Stimulated activated memory B cell treated with anti-CD40 and anti-IgM and Interleukin-4, amounts not matched to agents 10 μg/mL and 1 μg/mL and 100 μg/mL, for 72 hours (primary cell): ENCODE measurements at regions not wholly inside any gene's neighbourhood (a gene's known extent, or its start where the extent isn't known, plus 50 kb on each side); places are given as distances from the start of the nearest gene placed in this dataset.
"Not testable (repeated sequence)": the region's sequence is repeated elsewhere in the genome, so short reads cannot be mapped to it uniquely, and the experiment has no call there.

Experiments used
- ATAC-seq: fragments of 150-1000 bp; cut with Tn5 transposase; 2 replicates; pipeline ENCODE4 v1.10.0; 2021
- H3K27ac Mint-ChIP-seq: one replicate; pipeline ENCODE4 v1.8.0; 2022; ENCODE audit warnings: mild to moderate bottlenecking, mixed read lengths
- H3K27me3 Mint-ChIP-seq: one replicate; pipeline ENCODE4 v1.8.0; 2022; ENCODE audit warnings: mixed read lengths
- H3K36me3 Mint-ChIP-seq: one replicate; pipeline ENCODE4 v1.8.0; 2022; ENCODE audit warnings: mixed read lengths
- H3K4me1 Mint-ChIP-seq: one replicate; pipeline ENCODE4 v1.8.0; 2022; ENCODE audit warnings: mixed read lengths
- H3K4me3 Mint-ChIP-seq: one replicate; pipeline ENCODE4 v1.8.0; 2022; ENCODE audit warnings: mild to moderate bottlenecking, moderate library complexity, mixed read lengths
- H3K9me3 Mint-ChIP-seq: one replicate; pipeline ENCODE4 v1.8.0; 2022; ENCODE audit warnings: mixed read lengths

DNA sequence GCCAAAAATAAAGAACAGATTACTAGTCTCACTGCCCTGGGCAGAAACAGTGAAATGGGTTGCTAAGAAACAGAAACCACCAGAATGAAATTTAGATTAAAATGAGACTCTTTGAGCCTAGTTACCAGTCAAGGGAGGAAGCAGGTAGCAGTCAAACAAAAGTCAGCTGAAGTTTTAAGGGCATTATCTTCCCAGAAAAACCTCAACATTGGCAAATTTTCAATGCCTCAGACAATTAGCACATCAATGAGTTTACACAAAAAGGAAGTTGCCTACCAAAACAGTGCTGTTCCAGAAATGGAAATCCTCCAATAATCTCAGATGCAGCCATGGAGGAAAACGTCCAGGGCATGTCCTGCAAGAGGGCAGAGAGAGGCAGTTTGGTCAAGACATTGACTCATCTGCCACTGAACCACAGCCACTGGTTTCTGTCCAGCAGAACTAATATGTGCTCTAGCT lies 399.7 kb upstream of the ADGRB3 start:
- Mint-ChIP-seq H3K4me1 (no peaks in the 10 kb centered on the region), H3K36me3 (no peaks in the 10 kb centered on the region), H3K27ac (no peak overlapping the region), H3K4me3 (no peak overlapping the region), H3K9me3 (no peaks in the 10 kb centered on the region), H3K27me3 (no peaks in the 10 kb centered on the region)
- ATAC-seq = no peak

DNA sequence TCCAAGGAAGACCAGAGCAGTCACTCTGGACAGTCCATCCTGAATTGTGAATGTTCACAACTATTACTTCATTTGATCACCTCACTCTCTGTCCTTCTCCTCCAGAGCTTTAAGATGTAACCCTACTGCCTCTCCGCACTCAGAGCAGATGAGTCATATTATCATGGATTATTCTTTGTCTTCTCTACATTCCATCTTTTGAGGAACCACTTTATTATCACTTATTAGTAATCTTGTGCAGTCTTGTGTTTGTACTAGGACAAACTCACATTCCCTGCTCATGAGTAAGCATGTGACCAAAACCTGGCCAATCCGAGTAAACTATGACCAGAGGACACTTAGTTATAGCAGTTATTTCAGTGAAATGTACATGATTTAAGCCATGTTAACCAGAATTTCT lies 401.5 kb upstream of the ADGRB3 start:
- Mint-ChIP-seq H3K4me3 (no peak overlapping the region), H3K36me3 (no peaks in the 10 kb centered on the region), H3K4me1 (no peaks in the 10 kb centered on the region), H3K27ac (no peak overlapping the region), H3K9me3 (no peaks in the 10 kb centered on the region), H3K27me3 (no peaks in the 10 kb centered on the region)
- no peak for ATAC-seq

- H3K27me3 Mint-ChIP-seq = no peaks in the 10 kb centered on the region
- no peak for ATAC-seq
- H3K4me1 Mint-ChIP-seq = no peaks in the 10 kb centered on the region
- H3K36me3 Mint-ChIP-seq = no peaks in the 10 kb centered on the region
- H3K27ac Mint-ChIP-seq = no peak overlapping the region
- no peak overlapping the region for H3K4me3 Mint-ChIP-seq
- H3K9me3 Mint-ChIP-seq = no peaks in the 10 kb centered on the region
These were observed 405.5 kb upstream of the ADGRB3 start for GRCh38 chr6:68229566-68229965.

GRCh38 chr6:68226460-68226859 lies 408.6 kb upstream of the ADGRB3 start:
- no peak overlapping the region for H3K4me3 Mint-ChIP-seq
- H3K27me3 Mint-ChIP-seq = no peaks in the 10 kb centered on the region
- no peaks in the 10 kb centered on the region for H3K4me1 Mint-ChIP-seq
- no peaks in the 10 kb centered on the region for H3K36me3 Mint-ChIP-seq
- H3K9me3 Mint-ChIP-seq = no peaks in the 10 kb centered on the region
- ATAC-seq = no peak
- no peak overlapping the region for H3K27ac Mint-ChIP-seq

DNA sequence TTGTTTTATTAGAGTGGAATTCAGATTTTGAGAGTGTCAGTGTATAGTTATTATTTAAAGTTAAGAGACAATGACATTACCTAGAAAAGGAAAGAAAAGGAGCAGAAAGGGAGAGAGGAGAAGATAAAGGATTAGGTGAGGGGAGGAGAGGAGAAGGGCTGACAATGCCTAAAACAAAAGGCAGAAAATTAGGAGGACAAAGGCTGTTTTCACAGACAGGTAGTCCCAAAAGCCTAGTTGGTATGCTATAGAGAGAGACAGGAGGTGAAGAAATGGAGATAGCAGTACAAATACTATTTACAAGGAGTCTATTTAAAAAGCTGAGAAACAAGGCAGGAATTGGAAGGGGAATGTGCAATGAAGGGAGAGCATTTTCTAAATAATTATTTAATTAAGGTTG lies 409.4 kb upstream of the ADGRB3 start:
- no peak overlapping the region for H3K4me3 Mint-ChIP-seq

DNA sequence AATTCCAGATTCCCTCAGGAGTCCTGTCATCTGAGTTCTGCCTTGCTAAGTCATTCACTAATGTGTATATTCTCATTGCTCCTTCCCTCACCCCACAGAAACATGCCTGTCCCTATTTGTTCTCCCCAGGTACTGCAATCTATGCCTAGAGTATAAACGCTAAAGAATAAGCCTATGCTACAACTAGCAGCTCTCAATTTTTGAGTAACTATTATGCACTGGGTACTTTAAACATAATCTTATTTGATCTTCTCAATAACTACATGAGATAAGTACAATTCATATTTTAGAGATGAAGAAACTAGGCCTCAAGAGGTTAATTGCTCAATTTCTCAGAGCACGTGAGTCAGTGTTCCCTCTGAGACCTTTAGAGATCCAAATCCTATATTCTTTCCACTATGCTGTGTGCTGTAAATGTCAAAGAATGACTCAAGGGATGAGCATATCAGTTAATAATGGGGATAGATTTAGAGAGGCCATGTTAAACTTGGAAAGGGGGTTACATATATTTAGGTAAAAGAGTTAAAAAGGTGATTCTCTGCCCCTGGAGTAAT lies 423.8 kb upstream of the ADGRB3 start:
- Mint-ChIP-seq H3K27me3 (no peaks in the 10 kb centered on the region), H3K27ac (no peak overlapping the region), H3K4me3 (no peak overlapping the region), H3K4me1 (no peaks in the 10 kb centered on the region), H3K36me3 (no peaks in the 10 kb centered on the region), H3K9me3 (peaks cover 16% of the 10 kb centered on the region)
- no peak for ATAC-seq

More for the DNA sequence above, 409.4 kb upstream of the ADGRB3 start:
- H3K27me3 Mint-ChIP-seq = no peaks in the 10 kb centered on the region
- ATAC-seq = no peak
- no peaks in the 10 kb centered on the region for H3K9me3 Mint-ChIP-seq
- no peak overlapping the region for H3K27ac Mint-ChIP-seq
- no peaks in the 10 kb centered on the region for H3K36me3 Mint-ChIP-seq
- H3K4me1 Mint-ChIP-seq = no peaks in the 10 kb centered on the region

DNA sequence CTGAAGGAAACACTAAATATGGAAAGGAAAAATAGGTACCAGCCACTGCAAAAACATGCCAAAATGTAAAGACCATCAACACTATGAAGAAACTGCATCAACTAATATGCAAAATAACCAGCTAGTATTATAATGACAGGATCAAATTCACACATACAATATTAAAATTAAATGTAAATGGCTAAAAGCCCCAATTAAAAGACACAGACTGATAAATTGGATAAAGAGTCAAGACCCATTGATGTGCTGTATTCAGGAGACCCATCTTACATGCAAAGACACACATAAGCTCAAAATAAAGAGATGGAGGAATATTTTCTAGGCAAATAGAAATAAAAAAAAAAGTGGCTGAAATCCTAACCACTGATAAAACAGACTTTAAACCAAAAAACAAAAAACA lies 427.5 kb upstream of the ADGRB3 start:
- H3K4me1 Mint-ChIP-seq, H3K36me3 Mint-ChIP-seq, H3K27me3 Mint-ChIP-seq, ATAC-seq, H3K4me3 Mint-ChIP-seq, H3K9me3 Mint-ChIP-seq, H3K27ac Mint-ChIP-seq: not testable (repeated sequence)

GRCh38 chr6:68200929-68201328 lies 434.2 kb upstream of the ADGRB3 start:
- Mint-ChIP-seq H3K27me3 (no peaks in the 10 kb centered on the region), H3K4me3 (no peak overlapping the region), H3K27ac (no peak overlapping the region), H3K9me3 (peaks cover 3% of the 10 kb centered on the region), H3K36me3 (no peaks in the 10 kb centered on the region), H3K4me1 (no peaks in the 10 kb centered on the region)
- ATAC-seq = no peak

GRCh38 chr6:68197356-68197755 lies 437.7 kb upstream of the ADGRB3 start:
- no peaks in the 10 kb centered on the region for H3K4me1 Mint-ChIP-seq
- H3K4me3 Mint-ChIP-seq = no peak overlapping the region
- no peak overlapping the region for H3K27ac Mint-ChIP-seq
- H3K9me3 Mint-ChIP-seq = peaks cover 3% of the 10 kb centered on the region
- H3K27me3 Mint-ChIP-seq = no peaks in the 10 kb centered on the region
- ATAC-seq = no peak
- no peaks in the 10 kb centered on the region for H3K36me3 Mint-ChIP-seq

GRCh38 chr6:68196645-68197044 lies 438.4 kb upstream of the ADGRB3 start:
- H3K9me3 Mint-ChIP-seq = peaks cover 3% of the 10 kb centered on the region
- H3K4me3 Mint-ChIP-seq = no peak overlapping the region
- no peak overlapping the region for H3K27ac Mint-ChIP-seq
- ATAC-seq = no peak
- no peaks in the 10 kb centered on the region for H3K36me3 Mint-ChIP-seq
- no peaks in the 10 kb centered on the region for H3K4me1 Mint-ChIP-seq
- no peaks in the 10 kb centered on the region for H3K27me3 Mint-ChIP-seq

DNA sequence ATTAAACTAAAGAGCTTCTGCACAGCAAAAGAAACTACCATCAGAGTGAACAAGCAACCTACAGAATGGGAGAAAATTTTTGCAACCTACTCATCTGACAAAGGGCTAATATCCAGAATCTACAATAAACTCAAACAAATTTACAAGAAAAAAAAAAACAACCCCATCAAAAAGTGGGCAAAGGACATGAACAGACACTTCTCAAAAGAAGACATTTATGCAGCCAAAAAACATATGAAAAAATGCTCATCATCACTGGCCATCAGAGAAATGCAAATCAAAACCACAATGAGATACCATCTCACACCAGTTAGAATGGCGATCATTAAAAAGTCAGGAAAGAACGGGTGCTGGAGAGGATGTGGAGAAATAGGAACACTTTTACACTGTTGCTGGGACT lies 439.3 kb upstream of the ADGRB3 start:
- not testable (repeated sequence) for H3K27me3 Mint-ChIP-seq, H3K4me1 Mint-ChIP-seq

DNA sequence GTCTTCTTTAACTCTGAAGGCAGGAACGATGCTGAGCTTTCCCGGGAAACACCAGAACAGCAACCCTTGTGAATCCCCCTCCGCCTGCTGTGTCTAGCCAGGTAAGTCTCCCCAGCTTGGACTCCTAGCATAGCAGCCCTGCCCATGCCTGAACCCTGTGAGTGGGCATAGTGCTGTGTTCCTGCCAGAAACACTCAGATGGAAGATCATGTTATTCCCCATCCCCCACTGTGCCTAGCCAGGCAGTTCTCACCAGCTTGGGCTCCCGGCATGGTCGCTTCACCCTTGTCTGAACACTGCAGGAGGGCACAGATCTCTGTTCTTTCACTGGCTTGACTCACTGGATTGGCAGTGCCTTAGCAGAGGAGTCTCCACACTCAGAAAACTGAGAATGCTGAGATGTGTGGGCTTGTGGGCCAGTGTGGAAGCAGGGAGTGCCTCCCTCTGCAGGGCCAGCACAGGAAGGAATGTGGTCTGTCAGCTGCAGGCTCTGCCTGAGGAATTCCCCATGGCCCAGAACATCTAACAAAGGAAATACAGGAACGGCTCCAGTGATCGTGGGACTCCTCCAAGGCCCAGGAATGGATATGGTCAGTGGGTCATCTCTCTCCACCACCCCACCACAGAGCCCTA lies 440.1 kb upstream of the ADGRB3 start:
- no peak overlapping the region for H3K4me3 Mint-ChIP-seq
- ATAC-seq = no peak
- H3K27ac Mint-ChIP-seq = no peak overlapping the region
- no peaks in the 10 kb centered on the region for H3K36me3 Mint-ChIP-seq
- no peaks in the 10 kb centered on the region for H3K27me3 Mint-ChIP-seq
- no peaks in the 10 kb centered on the region for H3K4me1 Mint-ChIP-seq
- H3K9me3 Mint-ChIP-seq = no peaks in the 10 kb centered on the region

More for the DNA sequence above, 439.3 kb upstream of the ADGRB3 start:
- not testable (repeated sequence) for ATAC-seq, H3K36me3 Mint-ChIP-seq, H3K27ac Mint-ChIP-seq, H3K9me3 Mint-ChIP-seq, H3K4me3 Mint-ChIP-seq

GRCh38 chr6:68192988-68193387 lies 442.1 kb upstream of the ADGRB3 start:
- no peaks in the 10 kb centered on the region for H3K9me3 Mint-ChIP-seq
- H3K36me3 Mint-ChIP-seq = no peaks in the 10 kb centered on the region
- no peaks in the 10 kb centered on the region for H3K4me1 Mint-ChIP-seq
- H3K4me3 Mint-ChIP-seq = no peak overlapping the region
- H3K27me3 Mint-ChIP-seq = no peaks in the 10 kb centered on the region
- no peak for ATAC-seq
- H3K27ac Mint-ChIP-seq = no peak overlapping the region

DNA sequence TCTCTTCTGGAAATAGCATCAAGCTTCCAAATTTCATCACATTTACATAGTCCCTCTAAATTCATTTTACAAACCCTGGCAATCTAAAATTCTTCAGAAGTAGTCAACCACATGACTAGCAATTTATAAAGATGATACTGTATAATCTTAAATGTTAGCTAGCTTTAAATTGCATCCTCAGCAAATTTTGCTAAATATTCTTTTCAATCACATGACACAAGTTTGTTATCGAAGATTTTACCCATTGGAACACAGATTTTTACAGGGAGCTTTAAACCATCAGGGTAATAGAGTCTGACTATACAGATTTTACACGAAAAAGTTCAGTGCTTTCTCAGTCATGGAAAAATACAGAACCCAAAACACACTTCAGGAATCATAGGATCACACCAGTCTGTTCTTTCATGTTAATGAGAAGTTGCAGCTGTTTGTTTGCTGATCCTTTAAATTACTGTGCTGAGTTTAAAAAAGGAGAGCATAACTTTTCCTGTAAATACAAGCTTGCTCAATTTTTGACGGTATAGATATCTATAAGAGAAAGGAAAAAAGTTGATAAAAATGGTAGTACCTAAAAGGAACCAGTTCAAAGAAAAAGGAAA lies 445.8 kb upstream of the ADGRB3 start:
- Mint-ChIP-seq H3K4me3 (no peak overlapping the region), H3K4me1 (no peaks in the 10 kb centered on the region), H3K9me3 (peaks cover 4% of the 10 kb centered on the region), H3K27me3 (no peaks in the 10 kb centered on the region), H3K36me3 (no peaks in the 10 kb centered on the region), H3K27ac (no peak overlapping the region)
- ATAC-seq = no peak

- ATAC-seq = no peak
- Mint-ChIP-seq H3K9me3 (peaks cover 4% of the 10 kb centered on the region), H3K4me3 (no peak overlapping the region), H3K27me3 (no peaks in the 10 kb centered on the region), H3K36me3 (no peaks in the 10 kb centered on the region), H3K4me1 (no peaks in the 10 kb centered on the region), H3K27ac (no peak overlapping the region)
These were observed 448.2 kb upstream of the ADGRB3 start for GRCh38 chr6:68186870-68187269.

GRCh38 chr6:68182386-68182785 lies 452.7 kb upstream of the ADGRB3 start:
- no peaks in the 10 kb centered on the region for H3K4me1 Mint-ChIP-seq
- H3K9me3 Mint-ChIP-seq = peaks cover 4% of the 10 kb centered on the region
- H3K27ac Mint-ChIP-seq = no peak overlapping the region
- H3K4me3 Mint-ChIP-seq = no peak overlapping the region
- no peaks in the 10 kb centered on the region for H3K27me3 Mint-ChIP-seq
- no peak for ATAC-seq
- no peaks in the 10 kb centered on the region for H3K36me3 Mint-ChIP-seq
